ENCODE measurements at regions not wholly inside any gene's neighbourhood (a gene's known extent, or its start where the extent isn't known, plus 50 kb on each side); places are given as distances from the start of the nearest gene placed in this dataset.
A peak's percentile ranks its signal among the peaks of the same experiment; 100 is the strongest.

DNA sequence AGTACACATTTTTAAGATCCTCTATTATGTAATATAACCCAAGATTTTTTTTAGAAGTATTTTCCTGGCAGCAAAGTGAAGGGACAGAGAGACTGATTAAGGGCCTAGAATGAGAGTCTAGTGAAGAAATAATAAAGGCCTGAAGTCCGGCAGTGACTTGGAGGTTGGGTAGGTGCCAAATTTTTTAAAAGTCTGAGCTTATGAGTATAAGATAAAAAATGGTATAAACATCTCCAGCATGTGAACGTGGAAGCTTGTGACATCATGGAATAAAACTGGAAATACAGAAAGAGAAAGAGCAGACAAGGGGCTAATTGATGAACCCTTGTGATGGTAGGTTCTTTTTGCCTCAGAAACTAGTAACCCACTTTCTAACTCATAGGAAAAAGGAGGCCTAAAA, 174.6 kb downstream of the SUCLA2 start:
- DNase-seq (ENCODE audit: low read depth): no peak

DNA sequence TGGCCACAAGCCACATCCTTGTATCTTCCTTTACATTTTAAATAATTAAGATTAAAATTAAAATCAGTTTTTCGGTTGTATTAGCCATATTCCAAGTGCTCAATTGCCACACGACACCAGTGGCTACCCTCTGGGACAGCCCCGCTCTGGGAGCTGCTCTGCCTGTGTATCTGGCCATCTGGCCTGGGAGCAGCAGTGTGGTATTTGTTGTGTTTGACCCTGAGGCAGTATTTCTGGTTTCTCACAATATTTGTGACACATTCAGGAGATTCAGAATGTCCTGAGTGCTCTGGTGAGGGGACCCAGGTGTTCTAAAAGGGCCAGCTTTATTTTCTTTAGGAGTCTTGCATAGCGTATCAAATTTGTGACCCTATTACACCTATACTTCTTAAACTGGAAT, 179.0 kb downstream of the SUCLA2 start:
- no peak for DNase-seq (ENCODE audit: low read depth)

- no peak for DNase-seq (ENCODE audit: low read depth)
These were observed 184.2 kb downstream of the SUCLA2 start for GRCh38 chr13:47816831-47817230.

DNA sequence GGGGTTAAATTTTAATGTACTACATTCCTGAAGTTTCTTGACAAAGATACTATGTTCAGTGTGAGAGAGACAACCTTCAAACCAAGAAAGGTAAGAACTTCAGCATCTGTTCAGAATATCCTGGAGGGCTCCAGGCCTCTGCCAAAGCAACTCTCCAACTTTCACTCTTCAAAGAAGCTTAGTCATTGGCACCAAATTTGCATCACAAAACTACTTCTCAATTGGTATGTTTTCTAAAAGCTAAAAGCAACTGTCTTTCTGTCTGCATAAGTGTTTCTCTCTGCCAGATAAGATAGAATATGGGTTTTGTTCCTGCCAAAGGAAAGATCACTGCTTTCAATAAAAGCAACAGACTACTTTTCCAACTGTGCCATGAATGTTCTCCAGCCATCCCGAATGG, 187.4 kb downstream of the SUCLA2 start:
- DNase-seq (ENCODE audit: low read depth): no peak

DNA sequence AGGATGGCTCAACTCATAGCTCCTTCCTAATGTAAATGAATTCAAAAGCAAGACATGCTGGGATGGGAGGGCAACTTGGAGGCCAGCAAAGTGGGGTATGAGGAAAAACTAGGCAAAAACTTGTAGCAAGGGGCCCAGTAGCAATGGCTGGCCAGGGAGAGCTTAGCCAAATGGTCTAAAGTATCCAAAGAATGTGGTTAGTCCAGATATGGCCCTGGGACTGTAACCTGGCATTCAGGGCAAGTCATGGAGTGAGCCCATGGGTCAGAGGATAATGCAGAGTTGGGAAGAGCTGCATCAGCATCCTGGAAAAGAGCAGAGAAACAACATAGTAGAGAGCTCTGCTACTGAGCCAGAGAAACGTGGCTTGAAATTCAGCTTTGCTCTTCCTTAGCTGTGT, 191.7 kb downstream of the SUCLA2 start:
- no peak for DNase-seq (ENCODE audit: low read depth)

- no peak for DNase-seq (ENCODE audit: low read depth)
These were observed 197.9 kb downstream of the SUCLA2 start for GRCh38 chr13:47803131-47803530.

DNA sequence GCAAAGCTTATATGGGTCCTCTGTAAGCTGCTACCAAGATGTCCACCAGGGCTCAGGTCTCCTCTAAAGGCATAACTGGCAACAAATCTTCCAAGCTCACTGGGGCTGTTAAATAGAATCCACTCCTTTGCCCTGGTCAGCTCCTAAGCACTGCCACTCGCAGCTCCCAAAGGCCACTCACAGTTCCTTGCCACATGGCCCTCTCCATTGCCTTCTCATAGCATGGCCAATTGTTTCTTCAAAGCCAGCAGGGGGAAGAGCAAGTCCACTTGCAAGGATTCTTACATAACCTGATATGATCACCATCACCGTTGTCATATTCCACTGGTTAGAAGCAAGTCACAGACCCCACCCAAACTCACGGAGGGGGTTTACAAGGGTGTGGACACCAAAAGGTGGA, 199.5 kb downstream of the SUCLA2 start:
- no peak for DNase-seq (ENCODE audit: low read depth)

DNA sequence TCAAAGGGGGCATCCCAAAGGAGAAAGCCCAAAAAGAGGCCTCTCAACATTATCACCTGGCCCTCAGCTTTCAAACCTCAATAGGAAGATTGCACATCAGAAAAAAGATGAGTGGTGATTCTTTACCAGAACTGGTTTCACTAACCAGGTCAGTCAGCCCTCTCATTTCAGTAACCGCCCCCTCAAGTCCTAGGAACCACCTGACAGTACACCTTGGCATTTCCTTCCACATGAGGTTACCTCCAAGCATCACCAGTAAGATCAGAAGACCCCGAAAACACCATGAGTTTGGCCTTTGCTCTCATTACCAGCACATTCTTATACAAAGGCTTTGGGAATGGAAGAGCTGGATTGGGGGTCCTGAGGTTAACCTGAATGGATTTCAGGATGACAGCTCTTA, 200.5 kb downstream of the SUCLA2 start:
- DNase-seq (ENCODE audit: low read depth): no peak

- DNase-seq (ENCODE audit: low read depth): no peak
These were observed 202.2 kb downstream of the SUCLA2 start for GRCh38 chr13:47798906-47799305.

DNA sequence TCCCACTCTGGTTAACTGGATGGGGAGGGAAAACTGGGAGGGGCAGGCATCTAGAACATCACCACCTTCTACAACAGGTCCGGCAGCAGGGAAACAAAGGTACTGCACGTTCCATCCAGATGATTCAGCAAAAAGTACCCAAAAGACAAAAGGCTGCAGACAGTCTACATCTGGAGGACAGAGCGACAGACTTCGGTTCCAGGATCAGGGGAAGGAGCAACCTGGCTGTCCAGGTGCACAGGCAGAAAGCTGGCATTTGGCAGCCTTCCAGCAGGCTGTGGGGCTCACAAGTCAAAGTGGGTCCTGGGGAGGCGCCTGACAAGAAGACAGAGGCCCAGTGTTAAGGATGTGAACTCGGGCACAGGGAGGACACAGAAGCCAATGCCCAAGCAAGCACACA, 202.9 kb downstream of the SUCLA2 start:
- no peak for DNase-seq (ENCODE audit: low read depth)

DNA sequence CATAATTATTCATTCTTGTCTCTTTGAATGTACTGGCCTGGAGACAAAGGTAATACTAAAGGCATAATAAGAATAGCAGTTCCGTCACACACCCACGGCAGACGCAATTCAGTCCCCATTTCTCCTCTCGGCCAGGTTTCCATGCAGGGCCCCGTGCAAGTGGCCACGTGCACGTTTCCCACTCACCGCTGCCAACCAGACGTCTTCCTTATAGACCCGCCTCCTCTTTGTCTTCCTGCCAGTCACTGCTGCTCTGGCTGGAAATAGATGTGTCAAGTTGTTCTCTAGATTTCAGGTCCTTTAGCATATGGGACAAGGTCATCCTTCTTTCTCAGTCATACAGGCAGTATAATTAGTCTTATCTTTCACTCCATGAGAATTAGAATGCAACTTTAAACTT, 204.3 kb downstream of the SUCLA2 start:
- no peak for DNase-seq (ENCODE audit: low read depth)

- no peak for DNase-seq (ENCODE audit: low read depth)
These were observed 206.1 kb downstream of the SUCLA2 start for GRCh38 chr13:47794963-47795362.

DNA sequence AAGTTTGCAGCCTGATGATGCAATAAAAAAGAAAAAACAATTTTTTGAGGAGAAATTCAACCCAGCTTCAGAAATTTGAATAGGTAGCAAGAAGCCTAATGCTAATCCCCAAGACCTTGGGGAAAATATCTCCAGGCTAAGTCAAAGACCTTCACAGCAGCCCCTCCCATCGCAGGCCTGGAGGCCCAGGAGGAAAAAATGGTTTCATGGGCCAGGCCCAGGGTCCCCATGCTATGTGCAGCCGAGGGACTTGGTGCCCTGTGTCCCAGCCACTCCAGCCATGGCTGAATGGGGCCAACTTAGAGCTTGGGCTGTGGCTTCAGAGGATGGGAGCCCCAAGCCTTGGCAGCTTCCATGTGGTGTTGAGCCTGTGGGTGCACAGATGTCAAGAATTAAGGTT, 210.3 kb downstream of the SUCLA2 start:
- no peak for DNase-seq (ENCODE audit: low read depth)

- DNase-seq (ENCODE audit: low read depth): no peak
These were observed 212.2 kb downstream of the SUCLA2 start for GRCh38 chr13:47788844-47789243.

DNA sequence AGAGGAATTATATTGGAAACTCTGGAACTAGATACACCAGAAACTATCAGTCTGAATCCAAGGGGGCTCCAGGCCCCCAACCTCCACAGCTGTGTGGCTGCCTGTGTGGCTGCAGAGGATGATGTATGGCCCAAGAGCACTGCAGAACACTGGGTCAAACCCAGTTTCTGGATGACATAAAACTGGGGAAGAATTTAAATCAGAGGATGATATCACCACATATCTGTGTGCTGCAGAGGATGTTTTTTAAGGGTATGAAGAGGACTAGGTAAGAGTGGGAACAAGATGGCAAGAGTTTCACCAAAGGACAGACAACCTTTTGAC, 226.4 kb downstream of the SUCLA2 start:
- no peak for DNase-seq (ENCODE audit: low read depth)

- no peak for DNase-seq (ENCODE audit: low read depth)
These were observed 236.3 kb downstream of the SUCLA2 start for GRCh38 chr13:47764817-47765216.

GRCh38 chr13:47757466-47758080, 243.5 kb downstream of the SUCLA2 start:
- DNase-seq (ENCODE audit: low read depth): no peak

GRCh38 chr13:47747901-47748300, 253.2 kb downstream of the SUCLA2 start:
- DNase-seq (ENCODE audit: low read depth): no peak

DNA sequence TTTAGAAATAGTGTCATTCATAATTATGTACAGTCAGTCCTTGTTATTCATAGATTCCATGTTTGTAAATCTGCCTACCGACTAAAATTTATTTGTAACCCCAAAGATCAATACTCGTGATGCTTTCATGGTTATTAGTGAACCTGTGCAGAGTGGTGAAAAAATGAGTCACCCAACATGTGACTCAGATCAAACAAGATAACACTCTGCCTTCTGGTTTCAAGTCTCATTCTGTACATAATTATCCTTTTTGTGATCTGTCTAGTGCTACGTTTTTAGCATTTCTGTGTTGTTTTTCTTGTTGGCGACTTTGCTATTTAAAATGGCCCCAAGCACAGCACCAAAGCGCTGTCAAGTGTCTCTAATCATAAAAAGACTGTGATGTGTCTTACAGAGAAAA, 274.7 kb downstream of the SUCLA2 start:
- no peak for DNase-seq (ENCODE audit: low read depth)

GRCh38 chr13:47723898-47724297, 277.2 kb downstream of the SUCLA2 start:
- DNase-seq (ENCODE audit: low read depth): no peak

GRCh38 chr13:47719164-47719563, 281.9 kb downstream of the SUCLA2 start:
- no peak for DNase-seq (ENCODE audit: low read depth)

DNA sequence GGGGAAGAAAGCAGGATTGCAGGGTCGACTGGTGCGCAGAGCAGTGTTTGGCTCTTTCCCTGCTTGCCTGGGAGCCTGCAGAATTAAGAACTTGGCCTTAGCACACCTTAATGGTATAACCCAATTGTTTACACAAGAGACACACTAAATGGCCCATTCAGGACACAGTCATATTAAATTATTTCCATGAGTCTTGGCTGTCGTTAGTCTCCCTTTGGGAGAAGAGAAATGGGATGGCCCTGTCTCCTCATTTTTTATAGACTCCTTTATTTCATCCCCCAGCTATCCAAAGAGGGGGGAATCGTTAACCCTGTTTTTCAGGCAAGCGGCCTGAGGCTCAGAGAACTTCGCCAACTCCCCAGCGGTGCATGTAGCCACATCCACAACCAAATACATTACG, 282.5 kb downstream of the SUCLA2 start:
- no peak for DNase-seq (ENCODE audit: low read depth)

DNA sequence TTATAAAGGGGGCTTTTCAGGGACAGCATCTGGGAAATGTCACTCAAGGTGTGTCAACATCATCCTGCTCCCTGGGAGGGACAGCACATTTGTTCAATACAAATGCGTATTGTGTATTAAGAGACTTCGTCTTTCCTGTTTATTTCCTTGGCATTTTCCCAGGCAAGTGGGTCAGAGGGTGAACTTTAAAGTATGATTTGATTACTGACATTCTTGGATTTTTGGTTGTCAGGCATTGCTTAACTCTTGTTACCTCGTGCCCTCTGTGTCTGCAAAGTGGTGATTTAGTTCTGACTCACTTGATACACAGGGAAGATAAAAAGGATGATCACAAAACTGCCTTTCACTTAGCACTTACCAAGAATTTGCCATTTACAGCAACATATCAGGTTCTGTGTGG, 292.7 kb downstream of the SUCLA2 start:
- peak; percentile 23 for DNase-seq (ENCODE audit: low read depth)

DNA sequence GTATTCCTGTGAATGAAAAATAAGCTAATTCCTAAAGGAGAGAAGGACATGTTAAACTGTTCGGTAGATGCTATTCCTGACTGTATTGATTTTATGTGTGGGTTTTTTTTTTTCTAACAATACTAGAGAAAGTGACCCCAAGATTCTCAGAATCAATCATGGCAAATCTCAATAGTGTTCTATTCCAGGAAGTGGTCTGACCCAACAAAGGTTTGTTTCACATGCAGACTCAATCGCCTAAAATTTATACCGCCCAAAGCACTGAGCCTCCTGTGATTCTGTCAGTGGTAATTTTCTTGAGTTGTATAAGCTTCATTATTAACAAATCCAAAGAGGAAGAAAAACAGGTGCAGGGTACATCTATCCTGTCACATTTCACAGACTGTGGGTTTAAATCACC, 293.7 kb downstream of the SUCLA2 start:
- no peak for DNase-seq (ENCODE audit: low read depth)

- DNase-seq (ENCODE audit: low read depth): no peak
These were observed 295.9 kb downstream of the SUCLA2 start for GRCh38 chr13:47705185-47705584.

Data from HS-5 (cell line).